ENCODE measurements at regions not wholly inside any gene's neighbourhood (a gene's known extent, or its start where the extent isn't known, plus 50 kb on each side); places are given as distances from the start of the nearest gene placed in this dataset.

DNA sequence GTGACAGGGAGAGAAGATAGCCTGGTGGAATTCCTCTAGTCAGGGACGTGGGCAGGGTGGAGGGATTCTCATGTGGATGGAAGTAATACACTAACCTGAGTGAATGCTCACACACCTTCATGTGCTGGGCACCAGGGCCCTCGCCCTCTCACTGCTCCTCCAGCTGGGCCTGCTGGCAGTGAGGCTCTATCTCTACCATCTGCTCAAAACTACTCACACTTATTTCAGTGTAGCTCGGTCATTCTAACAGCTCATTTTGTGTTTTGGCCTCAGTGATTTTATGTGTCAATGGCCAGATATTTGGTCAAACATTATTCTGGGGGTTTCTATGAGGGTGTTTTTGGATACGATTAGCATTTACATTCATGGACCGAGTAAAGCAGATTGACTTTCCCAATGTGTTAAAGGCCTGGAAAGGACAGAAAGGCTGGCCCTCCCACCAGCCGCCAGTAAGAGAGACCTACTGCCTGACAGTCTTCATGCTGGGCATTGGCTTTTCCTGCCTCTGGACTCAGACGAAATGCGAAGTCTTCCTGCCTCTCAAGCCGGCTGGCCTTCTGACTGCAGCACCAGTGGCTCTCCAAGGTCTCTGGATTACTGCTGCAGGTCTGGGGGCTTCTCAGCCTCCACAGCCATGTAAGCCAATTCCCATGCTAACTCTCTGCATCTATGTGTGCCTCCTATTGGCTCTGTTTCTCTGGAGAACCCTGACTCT lies 335.4 kb downstream of the CXCL12 start:
- DNase-seq, result no peak

DNA sequence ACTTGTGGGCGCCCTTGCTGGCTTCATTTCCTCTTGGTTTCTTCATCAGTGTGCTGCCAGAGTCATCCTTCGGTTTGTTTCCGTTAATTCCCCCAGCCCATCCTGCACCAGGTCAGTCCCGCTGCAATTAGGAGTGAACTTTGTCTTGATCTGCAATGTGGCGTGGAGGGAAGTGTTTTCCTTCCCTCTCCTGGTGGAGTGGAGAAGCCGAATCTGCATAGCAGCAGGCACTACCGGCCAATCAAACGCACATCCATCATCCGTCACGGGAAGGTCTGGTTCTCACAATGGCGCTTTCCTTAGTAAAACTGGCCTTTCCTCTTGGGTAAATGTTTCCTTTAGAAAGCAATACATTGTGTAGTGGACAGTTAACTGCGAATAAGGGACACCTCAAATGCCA lies 337.5 kb downstream of the CXCL12 start:
- no peak for DNase-seq

DNA sequence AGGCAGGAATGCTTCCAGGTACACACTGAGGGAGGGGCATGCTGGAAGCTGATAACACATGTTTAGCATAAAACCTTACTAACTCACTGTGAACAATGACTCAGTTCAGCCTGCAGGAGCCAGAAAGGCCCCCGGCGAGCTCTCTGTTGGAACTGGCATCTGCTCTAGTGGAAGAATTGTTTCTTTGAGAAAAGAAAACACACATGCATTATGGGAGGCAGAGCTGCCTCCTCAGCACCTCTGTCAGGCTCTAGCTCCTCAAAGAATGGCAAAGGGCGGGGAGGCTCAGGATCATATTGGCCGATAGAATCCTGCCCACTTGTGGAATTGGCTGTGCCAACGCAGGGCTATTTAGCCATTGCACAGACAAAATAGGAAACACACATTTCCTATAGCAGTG lies 338.3 kb downstream of the CXCL12 start:
- no peak for DNase-seq

DNA sequence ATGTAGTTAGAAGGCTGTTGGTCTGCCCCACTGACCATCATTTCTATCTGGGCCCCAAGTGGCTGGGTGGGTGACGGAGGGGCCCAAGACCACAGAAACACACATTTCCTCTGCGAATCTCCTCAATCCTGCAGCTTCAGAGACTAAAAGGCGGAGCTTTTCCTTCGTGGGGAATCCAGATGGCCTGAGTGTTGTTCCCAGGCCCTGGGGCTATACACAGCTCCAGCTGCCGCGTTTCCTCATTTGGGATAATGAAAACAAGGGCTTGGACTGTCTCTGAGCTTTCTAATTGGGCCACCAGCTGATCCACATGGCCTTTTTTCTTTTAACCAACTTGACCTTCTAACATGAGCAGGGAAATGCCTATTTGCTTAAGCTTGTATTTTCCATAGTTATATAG lies 339.9 kb downstream of the CXCL12 start:
- no peak for DNase-seq

DNA sequence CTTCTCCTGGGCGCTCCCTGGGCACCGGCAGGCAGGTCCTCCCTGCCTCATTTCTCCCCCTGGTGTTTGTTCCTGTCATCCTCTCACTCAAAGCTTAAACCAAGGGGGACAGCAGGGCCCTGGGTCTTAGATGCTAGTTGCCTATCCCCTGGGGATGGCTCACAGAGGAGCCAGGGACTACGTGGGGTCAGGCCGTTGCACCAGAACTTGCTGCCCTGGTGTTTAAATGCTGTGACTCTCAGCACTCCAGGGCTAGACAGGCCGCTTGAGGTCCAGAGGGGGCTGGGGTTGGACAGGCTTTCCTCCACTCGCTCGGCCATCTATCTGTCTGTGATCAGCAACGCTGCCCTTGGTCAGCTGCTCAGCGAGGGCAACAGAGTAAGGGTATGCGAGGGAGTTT lies 340.3 kb downstream of the CXCL12 start:
- no peak for DNase-seq

DNA sequence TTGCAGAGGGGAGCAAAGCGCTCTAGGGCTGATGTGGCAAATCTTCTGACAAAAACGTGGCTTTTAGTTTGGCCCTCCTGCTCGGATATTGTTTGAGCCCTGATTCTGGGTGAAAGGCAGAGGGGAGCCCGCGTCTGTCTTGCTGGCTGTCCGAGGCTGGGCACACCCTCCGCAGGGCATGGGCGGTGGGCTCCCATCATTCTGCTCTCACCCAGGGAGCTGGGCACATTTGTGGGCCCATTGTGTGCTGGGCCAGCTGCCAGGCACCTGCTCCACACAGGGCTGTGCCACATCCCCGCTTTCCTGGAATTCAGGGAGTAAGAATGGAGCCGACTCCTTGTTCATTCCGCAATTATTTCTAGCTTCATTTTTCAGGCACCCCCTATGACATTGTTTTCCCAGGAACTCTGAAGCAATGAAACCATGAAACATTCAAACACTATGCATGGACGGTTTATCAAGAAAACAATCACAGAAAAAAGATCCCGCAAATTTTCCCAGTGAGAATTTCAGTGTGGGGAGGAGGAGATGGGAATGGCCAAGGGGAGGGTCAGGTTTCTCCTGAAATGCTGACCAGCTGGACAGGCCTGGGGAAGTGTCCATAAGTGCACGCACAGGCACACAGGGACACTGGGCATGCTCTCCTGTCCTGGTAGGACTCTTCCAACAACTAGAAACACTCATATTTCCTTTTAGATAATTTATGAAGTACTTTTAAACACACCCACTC lies 341.1 kb downstream of the CXCL12 start:
- no peak for DNase-seq

DNA sequence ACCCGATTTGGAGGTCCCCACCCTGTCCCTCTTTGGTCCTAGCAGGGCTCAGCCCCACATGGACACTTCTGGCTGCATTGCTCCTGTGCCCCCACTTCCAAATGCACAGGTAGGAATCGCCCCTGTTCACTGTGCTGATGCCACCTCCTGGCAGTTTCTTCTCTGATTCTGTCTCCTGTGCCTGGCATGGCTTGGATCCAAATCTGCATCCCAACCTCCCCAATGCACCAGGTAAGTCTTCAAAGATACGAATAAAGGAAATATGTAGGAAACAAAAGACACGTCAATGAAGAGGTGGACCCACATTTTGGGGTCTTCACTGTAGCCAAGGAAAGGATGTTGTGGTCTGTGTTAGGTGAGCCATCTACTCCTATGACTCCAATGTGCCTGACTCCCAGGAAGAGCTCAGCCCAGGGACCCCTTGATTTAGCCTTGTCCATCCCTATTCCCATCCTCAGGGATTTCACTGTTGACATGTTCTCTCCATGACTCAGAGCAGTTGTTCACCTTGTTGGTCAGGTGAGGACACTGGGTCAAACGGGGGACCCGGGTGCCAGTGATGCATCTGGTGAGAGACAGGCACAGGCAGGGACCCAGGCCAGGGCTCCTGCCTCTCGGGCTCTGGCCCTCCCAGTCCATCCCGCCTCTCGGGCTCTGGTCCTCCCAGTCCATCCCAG lies 341.8 kb downstream of the CXCL12 start:
- DNase-seq, result no peak

DNA sequence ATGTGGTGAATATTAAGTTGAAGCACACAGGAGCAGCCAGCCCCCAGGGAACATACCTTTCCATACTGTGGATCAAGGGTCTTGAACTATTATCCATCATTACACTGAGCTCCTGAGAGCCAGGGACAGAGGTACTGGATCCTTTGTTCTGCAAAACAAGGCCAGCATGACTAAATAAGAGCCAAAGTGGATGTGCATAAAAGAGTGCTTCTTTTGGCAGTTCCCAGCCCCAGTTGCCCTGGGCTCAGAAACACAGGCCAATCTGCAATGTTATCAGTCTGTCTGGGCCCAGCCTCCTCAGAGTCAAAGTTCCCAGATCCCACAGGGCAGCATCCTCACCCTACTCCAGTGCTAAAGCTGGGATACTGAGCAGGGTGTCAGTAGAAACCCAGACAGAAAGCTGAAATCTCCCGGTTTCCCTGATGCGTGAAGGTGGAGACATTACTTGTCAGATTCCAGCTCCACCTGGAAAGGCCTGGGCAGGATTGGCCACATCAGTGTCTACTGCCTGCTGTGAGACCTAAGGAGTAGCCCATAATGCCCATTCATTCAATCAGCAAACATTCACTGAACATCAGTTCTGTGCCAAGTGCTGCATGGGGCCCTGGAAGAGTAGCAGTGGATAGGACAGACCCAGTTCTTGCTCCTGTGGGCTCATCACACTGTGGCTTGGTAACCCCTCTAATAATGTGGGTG lies 342.7 kb downstream of the CXCL12 start:
- DNase-seq, result no peak

DNA sequence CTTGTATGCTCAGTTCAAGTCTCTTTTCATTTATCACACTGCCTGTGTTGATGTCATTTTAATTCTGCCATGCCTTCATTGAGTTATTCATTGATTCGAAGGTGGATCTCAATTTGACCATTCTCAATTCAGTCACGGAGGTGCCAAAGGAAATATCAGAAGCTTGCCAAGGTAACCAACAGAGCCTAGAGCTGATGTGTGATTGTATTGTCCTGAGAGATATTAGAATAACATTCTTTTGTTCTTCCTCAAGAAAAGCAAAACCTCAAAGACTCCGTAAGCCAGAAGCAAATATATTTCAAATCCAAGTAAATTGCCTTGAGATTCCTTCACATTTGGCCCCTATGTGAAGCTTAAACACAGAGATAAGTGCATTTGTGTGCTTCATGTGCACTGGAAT lies 345.3 kb downstream of the CXCL12 start:
- no peak for DNase-seq

DNA sequence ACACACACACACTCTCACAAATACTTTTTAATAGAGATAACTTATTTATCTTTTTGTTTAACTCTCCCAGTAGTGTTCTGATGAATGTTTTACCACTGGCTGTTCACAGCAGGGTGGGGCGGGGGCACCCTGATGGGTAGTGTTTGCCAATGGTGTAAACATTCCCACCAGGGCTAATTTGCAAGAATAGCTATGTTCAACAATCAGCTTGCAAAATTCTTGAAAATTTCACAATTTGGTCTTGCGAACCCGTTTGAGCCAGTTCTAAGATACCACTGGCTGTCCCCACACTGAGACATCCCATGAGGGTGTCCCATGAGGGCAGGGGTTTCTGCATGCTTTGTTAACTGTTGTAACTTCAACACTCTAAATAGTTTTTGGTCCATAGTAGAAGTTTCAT lies 348.5 kb downstream of the CXCL12 start:
- DNase-seq, result no peak

DNA sequence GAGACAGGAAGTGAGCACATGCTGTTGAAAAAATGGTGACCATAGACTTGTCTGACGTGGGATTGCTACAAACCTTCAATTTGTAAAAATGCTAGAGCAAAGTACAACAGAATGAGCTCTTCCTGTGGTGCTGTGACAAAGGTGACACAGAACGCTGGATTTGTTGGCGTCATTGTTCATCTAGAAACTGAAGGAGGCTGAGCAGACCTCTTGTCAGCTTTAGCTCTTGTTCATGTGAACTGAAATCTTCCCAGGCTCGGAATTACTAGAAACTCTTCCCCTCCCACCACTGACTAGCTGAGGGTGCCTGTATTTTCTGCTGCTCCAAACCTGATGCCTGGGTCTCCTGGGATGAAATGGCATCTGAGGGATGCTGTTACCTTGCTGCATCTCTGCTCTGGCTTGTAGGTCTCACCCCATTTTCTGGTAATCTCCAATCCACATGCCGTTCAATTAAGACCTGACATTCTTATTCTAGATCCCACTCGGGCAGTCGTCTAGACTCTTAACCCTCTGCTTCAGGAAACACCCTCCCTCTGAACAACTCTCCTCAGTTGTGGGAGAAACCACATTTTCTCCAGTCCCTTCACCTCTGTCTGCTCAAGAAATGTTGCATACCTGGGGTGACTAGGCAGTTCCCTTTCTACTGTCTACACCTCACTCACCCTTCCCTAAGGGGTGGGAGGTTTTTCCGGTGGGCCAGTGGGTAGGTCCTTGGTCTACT lies 349.3 kb downstream of the CXCL12 start:
- DNase-seq, result no peak

DNA sequence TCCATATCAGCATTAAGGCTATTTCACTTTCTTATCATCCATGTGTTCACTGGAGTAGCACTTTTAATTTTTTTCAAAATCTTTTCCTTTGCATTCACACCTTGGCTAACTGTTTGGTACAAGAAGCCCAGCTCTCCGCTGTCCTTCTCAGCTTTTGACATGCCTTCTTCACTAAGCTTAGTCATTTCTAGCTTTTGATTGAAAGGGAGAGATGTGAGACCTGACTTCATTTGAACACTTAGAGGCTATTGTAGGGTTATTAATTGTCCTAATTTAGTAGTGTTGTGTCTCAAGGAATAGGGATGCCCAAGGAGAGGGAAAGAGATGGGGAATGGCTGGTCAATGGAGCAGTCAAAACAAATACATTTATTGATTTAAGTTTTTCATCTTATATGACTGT lies 350.0 kb downstream of the CXCL12 start:
- no peak for DNase-seq

DNA sequence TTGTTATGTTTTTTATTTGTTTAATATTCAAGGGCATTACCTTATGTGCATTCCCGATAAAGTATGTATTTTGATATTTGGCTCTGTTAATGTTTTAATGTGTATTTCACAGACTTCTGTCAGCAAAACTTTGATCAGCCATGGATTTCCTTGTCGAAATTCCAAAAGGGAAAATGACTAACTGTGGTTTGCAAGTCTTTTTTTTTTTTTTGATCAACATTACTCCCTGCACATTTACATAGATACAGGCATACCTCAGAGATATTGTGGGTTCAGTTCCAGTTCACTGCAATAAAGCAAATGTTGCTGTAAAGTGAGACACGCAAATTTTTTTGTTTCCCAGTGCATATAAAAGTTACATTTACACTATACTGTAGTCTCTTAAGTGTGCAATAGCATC lies 351.9 kb downstream of the CXCL12 start:
- DNase-seq, result no peak

DNA sequence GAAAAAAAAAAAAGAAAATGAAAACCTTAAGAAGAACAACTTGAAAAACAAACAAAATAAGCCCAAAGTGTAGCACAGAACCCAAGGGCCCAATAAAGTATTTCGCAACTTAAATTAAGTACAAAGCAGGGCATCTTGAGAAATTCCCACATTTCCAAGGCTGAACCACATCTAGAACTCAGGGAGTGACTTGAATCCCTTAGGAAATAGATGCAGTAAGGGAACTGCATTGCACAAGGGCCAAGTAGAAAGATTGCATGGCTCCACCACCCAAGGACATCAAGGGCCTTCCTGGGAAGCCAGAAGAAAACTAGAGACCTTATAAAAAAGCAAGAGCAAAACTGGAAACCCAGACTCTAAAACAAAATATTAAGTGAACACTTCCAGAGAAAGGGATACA lies 352.7 kb downstream of the CXCL12 start:
- DNase-seq, result no peak

DNA sequence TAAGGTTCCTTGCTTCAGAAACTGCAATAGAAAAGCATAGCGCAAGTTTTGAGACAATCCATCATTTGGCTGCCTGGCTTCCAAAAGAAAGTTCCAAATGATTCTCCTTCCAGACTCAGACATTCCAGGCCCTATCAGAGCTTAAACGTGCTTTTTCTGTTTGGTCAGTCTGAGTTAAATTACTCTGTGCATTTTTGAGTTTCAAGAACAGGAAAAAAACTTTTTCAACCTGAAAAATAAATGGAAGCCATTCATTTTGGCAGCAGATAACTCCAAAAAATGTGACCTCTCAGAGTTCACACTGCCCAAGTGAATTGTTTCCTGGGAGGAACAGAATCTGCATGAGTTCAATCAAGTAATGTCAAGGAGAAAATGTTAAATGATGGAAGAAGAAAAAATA lies 354.2 kb downstream of the CXCL12 start:
- DNase-seq, result no peak

DNA sequence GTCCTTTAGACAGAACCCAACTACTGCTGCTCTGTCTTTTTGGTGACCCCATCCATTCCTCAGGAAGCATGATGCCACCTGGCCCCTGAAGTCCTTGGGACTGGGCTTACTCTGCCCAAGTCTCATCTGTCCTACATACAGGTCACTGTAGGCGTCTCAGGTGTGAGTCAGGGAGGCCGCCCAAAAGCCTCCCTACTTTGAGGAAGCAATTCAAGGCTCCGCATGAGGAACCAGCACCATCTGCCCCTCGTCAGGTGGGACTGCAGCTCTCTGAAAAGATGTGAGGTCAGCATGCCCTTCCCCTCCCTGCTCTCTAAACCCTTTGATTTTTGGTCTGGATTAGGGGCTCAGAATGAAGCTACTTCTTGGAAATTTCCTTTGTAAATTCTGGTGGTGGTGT lies 354.8 kb downstream of the CXCL12 start:
- no peak for DNase-seq

DNA sequence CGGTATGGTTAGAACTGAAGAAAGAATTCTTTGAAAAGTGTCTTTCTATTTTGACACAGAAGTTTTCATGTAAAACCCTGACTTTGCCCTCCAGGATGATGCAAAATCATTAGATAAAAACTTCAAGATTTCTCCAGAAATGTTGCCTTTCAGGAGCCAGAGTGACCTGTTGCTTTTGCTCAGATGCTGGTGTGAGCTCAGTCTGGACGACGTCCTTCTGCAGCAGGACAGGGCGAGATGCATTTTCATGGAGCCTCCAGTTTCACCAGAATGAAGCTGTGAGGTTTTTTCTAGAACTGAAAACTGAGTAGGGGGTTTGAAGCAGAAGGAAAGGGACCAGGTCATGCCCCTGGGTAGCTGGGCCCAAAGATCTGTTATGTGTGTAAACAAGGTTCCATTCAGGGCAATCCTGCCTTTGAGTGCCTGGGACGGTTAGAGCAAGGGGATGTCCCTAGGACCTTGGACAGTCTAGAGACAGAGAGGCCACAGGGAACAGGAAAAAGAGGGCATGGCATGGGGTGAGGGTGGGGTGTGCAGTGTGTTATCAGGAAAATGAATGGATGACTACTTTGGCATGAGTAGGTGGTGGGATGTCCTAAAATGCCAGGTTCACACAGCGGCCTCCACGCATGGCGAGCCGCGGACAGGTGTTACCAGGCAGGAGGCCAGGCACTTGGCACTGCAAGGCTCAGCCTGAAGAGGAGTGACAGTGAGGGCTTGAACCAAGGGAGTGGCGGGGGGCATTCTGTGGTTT lies 356.3 kb downstream of the CXCL12 start:
- no peak for DNase-seq

DNA sequence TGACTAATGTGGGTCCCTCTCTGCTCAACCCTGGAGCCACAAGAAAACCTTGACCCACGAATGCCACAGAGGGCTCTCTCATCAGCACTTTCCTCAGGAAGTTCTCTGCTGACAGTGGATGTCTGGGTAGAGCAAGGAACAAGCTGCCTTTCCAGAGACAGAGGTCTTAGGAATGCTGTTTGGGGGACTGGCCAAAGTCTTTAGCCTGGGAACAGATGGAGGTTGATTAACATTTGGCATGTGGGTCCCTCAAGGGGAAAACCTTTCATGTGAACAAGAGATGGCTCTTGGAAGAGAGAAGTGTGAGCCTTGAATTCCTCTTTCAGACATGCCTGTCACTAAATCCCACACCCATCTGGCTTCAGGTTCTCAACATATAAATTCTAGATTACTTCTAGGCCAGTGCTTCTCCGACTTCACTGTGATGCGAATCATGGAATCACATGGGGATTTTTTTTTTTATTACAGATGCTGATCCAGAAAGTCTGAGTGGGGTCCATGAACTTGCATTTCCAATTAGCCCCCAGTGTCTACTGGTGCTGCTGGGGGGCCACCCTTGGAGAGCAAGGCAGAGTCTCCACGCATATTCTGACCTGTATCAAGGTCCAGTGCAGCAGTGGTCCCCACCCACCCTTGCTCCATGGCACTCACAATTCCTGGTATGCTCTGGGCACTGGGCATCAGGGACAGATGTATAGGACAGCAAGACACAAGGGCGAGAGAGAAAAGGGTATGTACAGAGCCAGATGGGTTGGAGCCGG lies 360.4 kb downstream of the CXCL12 start:
- DNase-seq, result no peak

DNA sequence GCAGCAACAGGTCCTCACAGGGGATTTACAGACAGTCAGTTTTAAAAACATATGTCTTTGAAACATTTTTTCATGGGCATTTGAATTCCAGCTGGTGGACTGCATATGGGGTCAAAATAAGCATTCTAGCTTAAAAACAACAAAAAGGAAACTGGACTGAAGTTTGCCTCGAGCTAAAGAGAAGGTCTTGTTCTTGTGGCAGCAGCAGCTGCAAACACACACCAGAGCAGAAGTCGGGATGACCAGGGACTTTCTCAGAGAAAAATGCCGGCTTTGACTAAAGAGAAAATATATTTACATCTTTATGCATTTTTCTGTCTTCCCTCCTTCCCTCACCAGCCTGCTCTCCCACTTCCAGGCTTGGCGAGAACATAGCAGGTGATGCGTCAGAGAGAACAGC lies 361.4 kb downstream of the CXCL12 start:
- no peak for DNase-seq

DNA sequence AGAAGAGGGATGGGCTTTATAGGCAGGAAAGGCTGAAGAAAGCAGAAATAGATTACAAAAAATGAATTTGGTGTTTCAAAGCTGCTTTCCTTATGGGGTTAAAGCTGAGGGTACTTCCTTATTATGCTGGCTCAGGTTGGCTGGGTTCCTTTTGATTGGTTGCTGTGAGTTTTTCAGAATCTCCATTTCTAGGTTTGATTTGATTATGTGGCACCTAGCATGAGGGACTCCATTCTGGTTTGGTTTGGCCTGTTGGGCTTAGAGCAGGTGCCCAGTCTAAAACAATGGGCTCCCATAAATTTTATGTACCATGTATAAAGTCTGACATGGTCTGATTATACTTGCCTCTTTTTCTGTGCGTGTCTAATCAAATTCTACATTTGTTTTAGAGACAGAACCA lies 362.7 kb downstream of the CXCL12 start:
- no peak for DNase-seq

DNA sequence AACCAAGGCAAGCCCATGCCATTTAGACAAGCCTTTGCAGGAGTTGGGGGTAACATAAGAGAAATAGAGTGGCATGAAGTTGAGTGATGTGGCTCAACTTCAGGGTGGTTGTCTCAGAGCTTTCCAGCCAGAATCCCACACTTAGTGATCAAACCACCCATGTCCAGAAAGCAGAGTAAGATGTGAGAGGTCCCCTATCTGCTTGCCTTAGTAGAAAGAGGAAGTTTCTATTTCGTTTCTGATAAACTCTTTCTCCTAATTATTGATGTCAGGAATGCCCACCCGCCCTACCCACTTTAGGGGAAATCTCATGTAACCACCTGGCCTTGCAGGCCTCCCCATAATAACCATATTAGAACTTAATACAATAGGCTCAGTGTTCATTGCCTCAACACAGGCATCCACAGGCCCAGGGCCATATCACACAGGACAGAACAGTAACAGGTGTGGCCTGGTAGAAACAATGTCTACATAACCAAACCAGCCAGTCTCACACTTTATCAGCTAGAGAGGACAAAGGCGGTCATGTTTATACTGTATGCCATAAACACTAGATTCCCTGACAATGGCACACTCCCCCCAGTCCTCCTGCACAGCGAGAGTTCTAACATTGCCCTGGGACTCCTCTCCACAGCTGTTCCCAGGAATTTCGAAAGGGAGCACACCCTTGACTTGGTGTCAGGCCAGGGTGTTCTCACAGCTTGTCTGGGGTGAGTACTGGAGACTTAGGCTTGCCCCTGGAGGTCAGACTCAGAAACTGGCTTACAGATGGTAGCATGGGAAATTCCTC lies 364.4 kb downstream of the CXCL12 start:
- no peak for DNase-seq
